Stimulated activated CD4-positive, alpha-beta T cell treated with anti-CD3 and anti-CD28 coated beads, Interleukin-4, amount 100 ng/mL, for 48 hours (primary cell): ENCODE measurements at regions not wholly inside any gene's neighbourhood (a gene's known extent, or its start where the extent isn't known, plus 50 kb on each side); places are given as distances from the start of the nearest gene placed in this dataset.

Experiments used
- DNase-seq, 2 donors: peaks; one replicate each; pipeline ENCODE4 v3.0.0-alpha.2; 2020; ENCODE audit warnings: low read depth in 2 of 2

GRCh38 chr1:36554323-36554628 lies 71.6 kb upstream of the CSF3R start:
- DNase-seq, result no peak

GRCh38 chr1:36553591-36554322 lies 71.0 kb upstream of the CSF3R start:
- peak; percentile 56 to 73 for DNase-seq

- DNase-seq, result no peak
Measured at GRCh38 chr1:36542962-36543515, 60.3 kb upstream of the CSF3R start.

GRCh38 chr1:36542024-36542961 lies 59.6 kb upstream of the CSF3R start:
- no peak for DNase-seq

- no peak for DNase-seq
Measured at GRCh38 chr1:36540056-36540455, 57.3 kb upstream of the CSF3R start.

GRCh38 chr1:36539526-36539925 lies 56.8 kb upstream of the CSF3R start:
- DNase-seq, result no peak

- DNase-seq, result no peak
Measured at GRCh38 chr1:36537991-36538390, 55.3 kb upstream of the CSF3R start.

- no peak for DNase-seq
Measured at GRCh38 chr1:36537190-36537768, 54.6 kb upstream of the CSF3R start.

GRCh38 chr1:36536727-36537126 lies 54.0 kb upstream of the CSF3R start:
- no peak for DNase-seq

- DNase-seq, result no peak
Measured at GRCh38 chr1:36534711-36535412, 52.1 kb upstream of the CSF3R start.

- DNase-seq, result no peak
Measured at GRCh38 chr1:36533897-36534296, 51.2 kb upstream of the CSF3R start.

- no peak for DNase-seq
Measured at GRCh38 chr1:36532810-36533401, 50.2 kb upstream of the CSF3R start.
